ENCODE measurements at regions not wholly inside any gene's neighbourhood (a gene's known extent, or its start where the extent isn't known, plus 50 kb on each side); places are given as distances from the start of the nearest gene placed in this dataset.

DNA sequence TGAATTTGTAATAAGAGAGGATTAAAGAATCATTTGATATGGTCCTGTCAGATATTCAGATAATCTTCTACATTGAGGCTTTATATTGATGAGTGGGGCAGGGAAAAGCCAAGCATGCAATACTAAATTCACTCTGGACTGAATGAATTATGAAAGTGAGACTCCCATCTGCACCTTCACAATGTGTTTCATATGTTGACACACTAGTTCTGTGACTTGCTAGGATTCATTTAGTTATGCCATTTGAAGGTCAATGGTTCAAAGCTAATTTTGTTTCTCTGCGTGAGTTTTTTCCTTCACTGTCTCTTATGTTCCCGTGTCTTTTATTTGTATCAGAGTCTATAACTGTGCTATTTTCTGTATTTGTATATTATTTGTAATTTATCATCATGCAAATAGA lies 1332.5 kb downstream of the KCNT2 start:
- TF ChIP-seq, protein P1, sequence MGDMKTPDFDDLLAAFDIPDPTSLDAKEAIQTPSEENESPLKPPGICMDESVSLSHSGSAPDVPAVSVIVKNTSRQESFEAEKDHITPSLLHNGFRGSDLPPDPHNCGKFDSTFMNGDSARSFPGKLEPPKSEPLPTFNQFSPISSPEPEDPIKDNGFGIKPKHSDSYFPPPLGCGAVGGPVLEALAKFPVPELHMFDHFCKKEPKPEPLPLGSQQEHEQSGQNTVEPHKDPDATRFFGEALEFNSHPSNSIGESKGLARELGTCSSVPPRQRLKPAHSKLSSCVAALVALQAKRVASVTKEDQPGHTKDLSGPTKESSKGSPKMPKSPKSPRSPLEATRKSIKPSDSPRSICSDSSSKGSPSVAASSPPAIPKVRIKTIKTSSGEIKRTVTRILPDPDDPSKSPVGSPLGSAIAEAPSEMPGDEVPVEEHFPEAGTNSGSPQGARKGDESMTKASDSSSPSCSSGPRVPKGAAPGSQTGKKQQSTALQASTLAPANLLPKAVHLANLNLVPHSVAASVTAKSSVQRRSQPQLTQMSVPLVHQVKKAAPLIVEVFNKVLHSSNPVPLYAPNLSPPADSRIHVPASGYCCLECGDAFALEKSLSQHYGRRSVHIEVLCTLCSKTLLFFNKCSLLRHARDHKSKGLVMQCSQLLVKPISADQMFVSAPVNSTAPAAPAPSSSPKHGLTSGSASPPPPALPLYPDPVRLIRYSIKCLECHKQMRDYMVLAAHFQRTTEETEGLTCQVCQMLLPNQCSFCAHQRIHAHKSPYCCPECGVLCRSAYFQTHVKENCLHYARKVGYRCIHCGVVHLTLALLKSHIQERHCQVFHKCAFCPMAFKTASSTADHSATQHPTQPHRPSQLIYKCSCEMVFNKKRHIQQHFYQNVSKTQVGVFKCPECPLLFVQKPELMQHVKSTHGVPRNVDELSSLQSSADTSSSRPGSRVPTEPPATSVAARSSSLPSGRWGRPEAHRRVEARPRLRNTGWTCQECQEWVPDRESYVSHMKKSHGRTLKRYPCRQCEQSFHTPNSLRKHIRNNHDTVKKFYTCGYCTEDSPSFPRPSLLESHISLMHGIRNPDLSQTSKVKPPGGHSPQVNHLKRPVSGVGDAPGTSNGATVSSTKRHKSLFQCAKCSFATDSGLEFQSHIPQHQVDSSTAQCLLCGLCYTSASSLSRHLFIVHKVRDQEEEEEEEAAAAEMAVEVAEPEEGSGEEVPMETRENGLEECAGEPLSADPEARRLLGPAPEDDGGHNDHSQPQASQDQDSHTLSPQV (IDR thresholded peaks at IDR 0.05), result no peak
- TF ChIP-seq EP300 (IDR thresholded peaks at IDR 0.05; ENCODE audit: borderline replicate concordance in 1 of 2, control insufficient read depth in 1 of 2, low read depth in 2 of 2, low read length in 2 of 2), result no peak
- TF ChIP-seq, protein P2, sequence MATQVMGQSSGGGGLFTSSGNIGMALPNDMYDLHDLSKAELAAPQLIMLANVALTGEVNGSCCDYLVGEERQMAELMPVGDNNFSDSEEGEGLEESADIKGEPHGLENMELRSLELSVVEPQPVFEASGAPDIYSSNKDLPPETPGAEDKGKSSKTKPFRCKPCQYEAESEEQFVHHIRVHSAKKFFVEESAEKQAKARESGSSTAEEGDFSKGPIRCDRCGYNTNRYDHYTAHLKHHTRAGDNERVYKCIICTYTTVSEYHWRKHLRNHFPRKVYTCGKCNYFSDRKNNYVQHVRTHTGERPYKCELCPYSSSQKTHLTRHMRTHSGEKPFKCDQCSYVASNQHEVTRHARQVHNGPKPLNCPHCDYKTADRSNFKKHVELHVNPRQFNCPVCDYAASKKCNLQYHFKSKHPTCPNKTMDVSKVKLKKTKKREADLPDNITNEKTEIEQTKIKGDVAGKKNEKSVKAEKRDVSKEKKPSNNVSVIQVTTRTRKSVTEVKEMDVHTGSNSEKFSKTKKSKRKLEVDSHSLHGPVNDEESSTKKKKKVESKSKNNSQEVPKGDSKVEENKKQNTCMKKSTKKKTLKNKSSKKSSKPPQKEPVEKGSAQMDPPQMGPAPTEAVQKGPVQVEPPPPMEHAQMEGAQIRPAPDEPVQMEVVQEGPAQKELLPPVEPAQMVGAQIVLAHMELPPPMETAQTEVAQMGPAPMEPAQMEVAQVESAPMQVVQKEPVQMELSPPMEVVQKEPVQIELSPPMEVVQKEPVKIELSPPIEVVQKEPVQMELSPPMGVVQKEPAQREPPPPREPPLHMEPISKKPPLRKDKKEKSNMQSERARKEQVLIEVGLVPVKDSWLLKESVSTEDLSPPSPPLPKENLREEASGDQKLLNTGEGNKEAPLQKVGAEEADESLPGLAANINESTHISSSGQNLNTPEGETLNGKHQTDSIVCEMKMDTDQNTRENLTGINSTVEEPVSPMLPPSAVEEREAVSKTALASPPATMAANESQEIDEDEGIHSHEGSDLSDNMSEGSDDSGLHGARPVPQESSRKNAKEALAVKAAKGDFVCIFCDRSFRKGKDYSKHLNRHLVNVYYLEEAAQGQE (IDR thresholded peaks at IDR 0.05; ENCODE audit: low read depth, low read length), result no peak
- no peak for TF ChIP-seq ZSCAN29 (IDR thresholded peaks at IDR 0.05)
- TF ChIP-seq POLR2A (IDR thresholded peaks at IDR 0.05; ENCODE audit: low read depth, low read length), result no peak
- TF ChIP-seq CREB1 (IDR thresholded peaks at IDR 0.05; ENCODE audit: low read depth), result no peak
- no peak for TF ChIP-seq SIN3A (IDR thresholded peaks at IDR 0.05; ENCODE audit: low read depth, low read length)
- TF ChIP-seq, protein P3, sequence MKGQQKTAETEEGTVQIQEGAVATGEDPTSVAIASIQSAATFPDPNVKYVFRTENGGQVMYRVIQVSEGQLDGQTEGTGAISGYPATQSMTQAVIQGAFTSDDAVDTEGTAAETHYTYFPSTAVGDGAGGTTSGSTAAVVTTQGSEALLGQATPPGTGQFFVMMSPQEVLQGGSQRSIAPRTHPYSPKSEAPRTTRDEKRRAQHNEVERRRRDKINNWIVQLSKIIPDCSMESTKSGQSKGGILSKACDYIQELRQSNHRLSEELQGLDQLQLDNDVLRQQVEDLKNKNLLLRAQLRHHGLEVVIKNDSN (IDR thresholded peaks at IDR 0.05; ENCODE audit: borderline replicate concordance, extremely low read length, insufficient read depth, low read depth, low read length), result no peak
- no peak for TF ChIP-seq POLR2AphosphoS5 (IDR thresholded peaks at IDR 0.05; ENCODE audit: low read length)
- TF ChIP-seq SUZ12 (IDR thresholded peaks at IDR 0.05; ENCODE audit: unreplicated experiment), result no peak
- TF ChIP-seq, protein P4, sequence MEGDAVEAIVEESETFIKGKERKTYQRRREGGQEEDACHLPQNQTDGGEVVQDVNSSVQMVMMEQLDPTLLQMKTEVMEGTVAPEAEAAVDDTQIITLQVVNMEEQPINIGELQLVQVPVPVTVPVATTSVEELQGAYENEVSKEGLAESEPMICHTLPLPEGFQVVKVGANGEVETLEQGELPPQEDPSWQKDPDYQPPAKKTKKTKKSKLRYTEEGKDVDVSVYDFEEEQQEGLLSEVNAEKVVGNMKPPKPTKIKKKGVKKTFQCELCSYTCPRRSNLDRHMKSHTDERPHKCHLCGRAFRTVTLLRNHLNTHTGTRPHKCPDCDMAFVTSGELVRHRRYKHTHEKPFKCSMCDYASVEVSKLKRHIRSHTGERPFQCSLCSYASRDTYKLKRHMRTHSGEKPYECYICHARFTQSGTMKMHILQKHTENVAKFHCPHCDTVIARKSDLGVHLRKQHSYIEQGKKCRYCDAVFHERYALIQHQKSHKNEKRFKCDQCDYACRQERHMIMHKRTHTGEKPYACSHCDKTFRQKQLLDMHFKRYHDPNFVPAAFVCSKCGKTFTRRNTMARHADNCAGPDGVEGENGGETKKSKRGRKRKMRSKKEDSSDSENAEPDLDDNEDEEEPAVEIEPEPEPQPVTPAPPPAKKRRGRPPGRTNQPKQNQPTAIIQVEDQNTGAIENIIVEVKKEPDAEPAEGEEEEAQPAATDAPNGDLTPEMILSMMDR (IDR thresholded peaks at IDR 0.05 in 2 of 3, conservative IDR thresholded peaks at IDR 0.05 in 1 of 3; ENCODE audit: control insufficient read depth in 2 of 3, extremely low read depth in 1 of 3, insufficient read depth in 1 of 3, low read depth in 3 of 3, low read length in 3 of 3), result no peak
